RWPE1 (cell line): ENCODE measurements at regions not wholly inside any gene's neighbourhood (a gene's known extent, or its start where the extent isn't known, plus 50 kb on each side); places are given as distances from the start of the nearest gene placed in this dataset.

ENCODE experiments used
- CTCF ChIA-PET: fragments of 350-600 bp; sonication (Branson Sonifier 250); formaldehyde crosslinking; extraction: SDS; loops from one replicate; lab custom pipeline; 2021; lab: Yijun Ruan, JAX
- POLR2A ChIA-PET: fragments of 400-600 bp; formaldehyde crosslinking; extraction: SDS; loops from one replicate; lab custom pipeline; 2020; ENCODE audit warnings: antibody characterized with exemption; ENCODE audit not compliant: low non-redundant PET; lab: Yijun Ruan, JAX
- DNase-seq: peaks from one replicate; pipeline ENCODE4 v3.0.0; 2012; ENCODE audit warnings: low spot score
- H3K27ac ChIP-seq: fragments of 450-650 bp; 2 replicates; pipeline ENCODE4 v1.5.1; 2017
- CTCF ChIP-seq: fragments of 450-650 bp; conservative IDR thresholded peaks from 2 replicates; pipeline ENCODE4 v1.5.1; 2017; ENCODE audit warnings: low read depth, mild to moderate bottlenecking

- ChIA-PET POLR2A (no interaction called here), CTCF (interaction anchor here (1.3 kb wide), 1 partner anchor 233 kb away, joined by 3 read pairs; no protein-coding TSS in a partner anchor)
- no peak for DNase-seq
- no peak overlapping the region for H3K27ac ChIP-seq
- TF ChIP-seq CTCF, result no peak
Measured at GRCh38 chr1:208974717-208975116, 608.8 kb upstream of the CAMK1G start.

GRCh38 chr1:208975456-208975855 is 608.1 kb upstream of the CAMK1G start:
- H3K27ac ChIP-seq, result no peak overlapping the region
- ChIA-PET CTCF (interaction anchor here (1.3 kb wide), 1 partner anchor 232 kb away, joined by 3 read pairs; no protein-coding TSS in a partner anchor), POLR2A (no interaction called here)
- no peak for DNase-seq
- TF ChIP-seq CTCF, result no peak

GRCh38 chr1:208977012-208977411 is 606.5 kb upstream of the CAMK1G start:
- peak; percentile 29 for DNase-seq
- ChIA-PET POLR2A (no interaction called here), CTCF (no interaction called here)
- H3K27ac ChIP-seq, result no peak overlapping the region
- no peak for TF ChIP-seq CTCF

GRCh38 chr1:208977638-208978256 is 605.8 kb upstream of the CAMK1G start:
- H3K27ac ChIP-seq, result no peak overlapping the region
- no peak for TF ChIP-seq CTCF
- peak; percentile 44 for DNase-seq
- ChIA-PET CTCF (interaction anchor here (0.5 kb wide), 1 partner anchor 228 kb away, joined by 3 read pairs; no protein-coding TSS in a partner anchor), POLR2A (no interaction called here)

- POLR2A ChIA-PET, result no interaction called here
- CTCF ChIA-PET, result no interaction called here
- H3K27ac ChIP-seq, result no peak overlapping the region
- DNase-seq, result no peak
- no peak for TF ChIP-seq CTCF
Measured at GRCh38 chr1:208979776-208980175, 603.7 kb upstream of the CAMK1G start.

- TF ChIP-seq CTCF, result no peak
- ChIA-PET CTCF (no interaction called here), POLR2A (no interaction called here)
- DNase-seq, result peak; percentile 33
- no peak overlapping the region for H3K27ac ChIP-seq
Measured at GRCh38 chr1:208980605-208981004, 602.9 kb upstream of the CAMK1G start.
